B cell (primary cell): ENCODE measurements at regions not wholly inside any gene's neighbourhood (a gene's known extent, or its start where the extent isn't known, plus 50 kb on each side); places are given as distances from the start of the nearest gene placed in this dataset.

Experiments used
- ATAC-seq: fragments of 200-7000 bp; cut with Tn5 transposase; one replicate; pipeline ENCODE4 v1.10.0; 2021; ENCODE audit warnings: low read depth, mild to moderate bottlenecking, moderate number of reproducible peaks, moderate library complexity
- CTCF ChIA-PET: fragments of 350-600 bp; sonication (Branson Sonifier 250); formaldehyde crosslinking; loops from one replicate; lab custom pipeline; 2021; ENCODE audit warnings: antibody characterized with exemption, inconsistent platforms; lab: Charles Lee
- POLR2A ChIA-PET: fragments of 350-600 bp; sonication (Branson Sonifier 250); formaldehyde crosslinking; loops from one replicate; lab custom pipeline; 2021; ENCODE audit warnings: antibody characterized with exemption; lab: Charles Lee
- DNase-seq: peaks from one replicate; pipeline ENCODE4 v3.0.0; 2013
- H2AFZ ChIP-seq: 2 replicates; pipeline ENCODE4 v1.6.1; 2012; ENCODE audit warnings: mild to moderate bottlenecking, low read depth, low read length; ENCODE audit not compliant: insufficient read depth, poor library complexity, severe bottlenecking
- H3K27ac ChIP-seq, 2 donors: 1 replicate in 1 of 2; 2 replicates in 1 of 2; pipeline ENCODE4 v1.5.1; 2012 to 2013; ENCODE audit warnings: low read length in 2 of 2, mild to moderate bottlenecking in 2 of 2, moderate library complexity in 1 of 2
- H3K27me3 ChIP-seq, 4 experiments: fragments of 200-600 bp in 1 of 4; sonication (generic) in 1 of 4; replicated peaks in 1 of 4; 1 replicate in 2 of 4; 2 replicates in 2 of 4; pipeline versions ENCODE4 v1.6.1 to v1.7.0; 2013 to 2016; ENCODE audit warnings: low read length in 3 of 4, mild to moderate bottlenecking in 2 of 4, mixed read lengths in 1 of 4, moderate library complexity in 1 of 4; ENCODE audit not compliant: insufficient read depth in 4 of 4, control insufficient read depth in 3 of 4; ENCODE audit errors: control extremely low read depth in 1 of 4
- H3K36me3 ChIP-seq, 2 experiments: replicated peaks in 1 of 2; 1 replicate in 1 of 2; 2 replicates in 1 of 2; pipeline versions ENCODE4 v1.6.1 to v1.7.1; 2013; ENCODE audit warnings: low read length in 1 of 2; ENCODE audit not compliant: insufficient read depth in 2 of 2, control insufficient read depth in 1 of 2; ENCODE audit errors: control extremely low read depth in 1 of 2, extremely low read depth in 1 of 2
- H3K4me1 ChIP-seq, 2 donors: fragments of 200-600 bp in 1 of 2; sonication (generic) in 1 of 2; 1 replicate in 1 of 2; 2 replicates in 1 of 2; pipeline versions ENCODE4 v1.5.1 to v1.6.1; 2013 to 2017; ENCODE audit warnings: low read length in 2 of 2; ENCODE audit not compliant: control insufficient read depth in 2 of 2, insufficient read depth in 2 of 2
- H3K4me2 ChIP-seq: replicated peaks from 2 replicates; pipeline ENCODE3; 2012; ENCODE audit warnings: mild to moderate bottlenecking, low read depth, low read length; ENCODE audit not compliant: poor library complexity, severe bottlenecking
- H3K4me3 ChIP-seq, 5 experiments: fragments of 200-600 bp in 1 of 5; sonication (generic) in 1 of 5; 1 replicate in 3 of 5; 2 replicates in 2 of 5; pipeline versions ENCODE4 v1.5.1 to v1.7.0; 2011 to 2016; ENCODE audit warnings: low read length in 4 of 5, mild to moderate bottlenecking in 4 of 5, low read depth in 2 of 5, control low read depth in 1 of 5, moderate library complexity in 1 of 5; ENCODE audit not compliant: insufficient read depth in 1 of 5; ENCODE audit errors: control extremely low read depth in 1 of 5, extremely low read depth in 1 of 5
- H3K79me2 ChIP-seq: fragments of 200-600 bp; sonication (generic); one replicate; pipeline ENCODE4 v1.6.0; 2016; ENCODE audit warnings: low read length; ENCODE audit not compliant: control insufficient read depth, insufficient read depth
- H3K9ac ChIP-seq: fragments of 200-600 bp; sonication (generic); 2 replicates; pipeline ENCODE4 v1.6.1; 2017; ENCODE audit warnings: mild to moderate bottlenecking, low read length, moderate library complexity
- H3K9me3 ChIP-seq, 3 donors: one replicate each; pipeline versions ENCODE4 v1.6.1 to v1.7.1; 2013; ENCODE audit warnings: low read length in 2 of 3; ENCODE audit not compliant: control insufficient read depth in 2 of 3, insufficient read depth in 1 of 3; ENCODE audit errors: control extremely low read depth in 1 of 3
- H4K20me1 ChIP-seq: 2 replicates; pipeline ENCODE4 v1.6.0; 2012; ENCODE audit warnings: mild to moderate bottlenecking, low read length; ENCODE audit not compliant: insufficient read depth, control insufficient read depth, poor library complexity, severe bottlenecking
- H3K27ac Mint-ChIP-seq: one replicate; pipeline ENCODE4 v1.8.0; 2021; ENCODE audit warnings: mixed read lengths
- H3K27me3 Mint-ChIP-seq: one replicate; pipeline ENCODE4 v1.8.0; 2021; ENCODE audit warnings: mixed read lengths
- H3K4me1 Mint-ChIP-seq: one replicate; pipeline ENCODE4 v1.8.0; 2021; ENCODE audit warnings: mixed read lengths
- H3K4me3 Mint-ChIP-seq: one replicate; pipeline ENCODE4 v1.8.0; 2021; ENCODE audit warnings: mixed read lengths
- H3K9me3 Mint-ChIP-seq: one replicate; pipeline ENCODE4 v1.8.0; 2022; ENCODE audit warnings: mixed read lengths; ENCODE audit not compliant: insufficient read depth
- EZH2 ChIP-seq: IDR thresholded peaks from 2 replicates; pipeline ENCODE4 v1.6.1; 2012; ENCODE audit warnings: borderline replicate concordance, low read depth, mild to moderate bottlenecking, moderate library complexity, low read length; ENCODE audit not compliant: insufficient read depth, poor library complexity, severe bottlenecking
- WGBS: methylation state at CpG from one replicate; pipeline ENCODE4 v1.1.5; 2013; ENCODE audit warnings: missing lambda C conversion rate; ENCODE audit not compliant: insufficient coverage; 5-methylcytosine and 5-hydroxymethylcytosine counted together
- intact Hi-C: fragments of 100-400 bp; cut with micrococcal nuclease; formaldehyde crosslinking; loops from one replicate; pipeline ENCODE4 v1.10.0; 2022
- TF ChIP-seq, protein P1 (sequence below): fragments of 200-600 bp; IDR thresholded peaks from one replicate; pipeline ENCODE4 v1.8.0; 2022; ENCODE audit warnings: antibody characterized with exemption, mild to moderate bottlenecking

DNA sequence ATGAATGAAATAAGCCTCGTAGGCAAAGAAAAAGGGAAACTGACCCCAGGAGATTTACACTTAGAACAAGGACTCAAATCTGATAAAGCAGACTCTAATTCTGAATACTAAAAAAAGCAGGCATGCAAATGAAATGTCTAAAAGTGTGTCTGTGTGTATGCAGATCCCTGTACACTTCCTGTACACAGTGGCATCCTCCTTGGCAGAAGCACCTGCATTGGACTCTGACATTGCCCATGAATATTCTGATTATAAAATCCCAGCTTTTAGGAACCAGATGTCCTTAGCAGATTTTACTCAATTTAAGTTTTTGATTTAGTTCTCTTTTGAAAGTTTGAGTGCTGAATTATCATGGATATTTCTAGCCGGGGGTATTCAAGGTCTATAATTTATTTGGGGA lies 306.0 kb upstream of the CDH8 start:
- no peak overlapping the region for H3K9ac ChIP-seq
- H2AFZ ChIP-seq: no peak overlapping the region
- no peaks in the 10 kb centered on the region for H4K20me1 ChIP-seq
- POLR2A ChIA-PET: no interaction called here
- peaks cover 4% of the 10 kb centered on the region for H3K9me3 Mint-ChIP-seq
- CTCF ChIA-PET: no interaction called here
- H3K36me3 ChIP-seq: no peaks in the 10 kb centered on the region
- ATAC-seq (no peak), DNase-seq (no peak)
- H3K4me3 Mint-ChIP-seq: no peak overlapping the region
- TF ChIP-seq, protein P1, sequence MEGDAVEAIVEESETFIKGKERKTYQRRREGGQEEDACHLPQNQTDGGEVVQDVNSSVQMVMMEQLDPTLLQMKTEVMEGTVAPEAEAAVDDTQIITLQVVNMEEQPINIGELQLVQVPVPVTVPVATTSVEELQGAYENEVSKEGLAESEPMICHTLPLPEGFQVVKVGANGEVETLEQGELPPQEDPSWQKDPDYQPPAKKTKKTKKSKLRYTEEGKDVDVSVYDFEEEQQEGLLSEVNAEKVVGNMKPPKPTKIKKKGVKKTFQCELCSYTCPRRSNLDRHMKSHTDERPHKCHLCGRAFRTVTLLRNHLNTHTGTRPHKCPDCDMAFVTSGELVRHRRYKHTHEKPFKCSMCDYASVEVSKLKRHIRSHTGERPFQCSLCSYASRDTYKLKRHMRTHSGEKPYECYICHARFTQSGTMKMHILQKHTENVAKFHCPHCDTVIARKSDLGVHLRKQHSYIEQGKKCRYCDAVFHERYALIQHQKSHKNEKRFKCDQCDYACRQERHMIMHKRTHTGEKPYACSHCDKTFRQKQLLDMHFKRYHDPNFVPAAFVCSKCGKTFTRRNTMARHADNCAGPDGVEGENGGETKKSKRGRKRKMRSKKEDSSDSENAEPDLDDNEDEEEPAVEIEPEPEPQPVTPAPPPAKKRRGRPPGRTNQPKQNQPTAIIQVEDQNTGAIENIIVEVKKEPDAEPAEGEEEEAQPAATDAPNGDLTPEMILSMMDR: no peak
- TF ChIP-seq EZH2: no peak
- H3K27me3 Mint-ChIP-seq: no peaks in the 10 kb centered on the region
- H3K4me2 ChIP-seq: no peak overlapping the region
- H3K79me2 ChIP-seq: no peaks in the 10 kb centered on the region
- H3K27me3 ChIP-seq: no peaks in the 10 kb centered on the region
- H3K4me1 ChIP-seq: no peaks in the 10 kb centered on the region
- no peak overlapping the region for H3K27ac ChIP-seq
- H3K4me3 ChIP-seq: no peak overlapping the region
- H3K4me1 Mint-ChIP-seq: no peaks in the 10 kb centered on the region
- H3K9me3 ChIP-seq: peaks cover 0 to 3% (median 0%) of the 10 kb centered on the region in 3 donors
- WGBS: no CpG with 5 or more reads among the region's 2 CpGs
- intact Hi-C loops: no loop called here
- no peak overlapping the region for H3K27ac Mint-ChIP-seq

DNA sequence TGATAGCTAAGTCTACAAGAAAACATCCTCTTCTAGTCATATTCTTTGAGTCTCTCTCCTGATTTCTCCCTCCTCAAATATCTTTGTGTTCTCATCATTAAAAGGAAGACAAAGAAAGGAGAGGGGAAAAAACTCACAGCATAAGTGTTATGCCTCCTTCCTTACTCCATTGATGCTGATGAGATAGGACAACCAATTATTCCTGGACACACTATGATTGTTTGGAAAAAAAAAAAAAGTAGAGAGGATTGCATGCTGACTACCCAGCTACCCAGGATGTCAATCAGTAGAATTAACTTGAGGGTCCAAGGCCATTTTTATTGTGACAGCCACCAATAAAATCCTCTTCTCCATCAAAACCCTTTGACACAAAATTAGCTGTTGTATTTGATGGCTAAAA lies 299.1 kb upstream of the CDH8 start:
- no peak overlapping the region for H3K27ac Mint-ChIP-seq
- Histone ChIP-seq H3K36me3 (no peaks in the 10 kb centered on the region), H3K9ac (no peak overlapping the region), H4K20me1 (no peaks in the 10 kb centered on the region), H3K4me2 (no peak overlapping the region), H3K4me3 (no peak overlapping the region), H3K27ac (no peak overlapping the region), H3K27me3 (no peaks in the 10 kb centered on the region), H3K79me2 (no peaks in the 10 kb centered on the region), H3K4me1 (no peaks in the 10 kb centered on the region), H3K9me3 (no peaks in the 10 kb centered on the region), H2AFZ (no peak overlapping the region)
- DNase-seq: no peak
- H3K4me1 Mint-ChIP-seq: no peaks in the 10 kb centered on the region
- TF ChIP-seq, protein P1: no peak
- TF ChIP-seq EZH2: no peak
- H3K27me3 Mint-ChIP-seq: no peaks in the 10 kb centered on the region
- ChIA-PET CTCF (no interaction called here), POLR2A (interaction anchor here (0.6 kb wide), 1 partner anchor 16 kb away, joined by 4 read pairs; no protein-coding TSS in a partner anchor)
- intact Hi-C loops: no loop called here
- ATAC-seq: no peak
- H3K4me3 Mint-ChIP-seq: no peak overlapping the region
- H3K9me3 Mint-ChIP-seq: peaks cover 6% of the 10 kb centered on the region
